NCI-H146 treated with DMSO at 0.1 percent for 48 hours (cell line): ENCODE measurements at regions not wholly inside any gene's neighbourhood (a gene's known extent, or its start where the extent isn't known, plus 50 kb on each side); places are given as distances from the start of the nearest gene placed in this dataset.
"Not testable (repeated sequence)": the region's sequence is repeated elsewhere in the genome, so short reads cannot be mapped to it uniquely, and the experiment has no call there.

ENCODE experiments used
- DNase-seq: peaks from one replicate; lab custom pipeline; 2025; ENCODE audit not compliant: unreplicated experiment; lab: John Stamatoyannopoulos, UW

GRCh38 chr5:36778336-36778735 lies 98.2 kb upstream of the NIPBL start:
- DNase-seq: no peak

- DNase-seq: not testable (repeated sequence)
Observed at GRCh38 chr5:36782612-36783011, 94.0 kb upstream of the NIPBL start.

GRCh38 chr5:36786448-36787012 lies 90.0 kb upstream of the NIPBL start:
- no peak for DNase-seq

GRCh38 chr5:36787365-36788093 lies 89.0 kb upstream of the NIPBL start:
- no peak for DNase-seq

GRCh38 chr5:36790847-36791246 lies 85.7 kb upstream of the NIPBL start:
- no peak for DNase-seq

- no peak for DNase-seq
Observed at GRCh38 chr5:36792560-36793180, 83.9 kb upstream of the NIPBL start.

- DNase-seq: no peak
Observed at GRCh38 chr5:36795366-36795765, 81.2 kb upstream of the NIPBL start.

- DNase-seq: no peak
Observed at GRCh38 chr5:36796155-36796554, 80.4 kb upstream of the NIPBL start.

- no peak for DNase-seq
Observed at GRCh38 chr5:36801523-36801922, 75.0 kb upstream of the NIPBL start.

- no peak for DNase-seq
Observed at GRCh38 chr5:36802187-36802586, 74.4 kb upstream of the NIPBL start.

GRCh38 chr5:36813249-36813648 lies 63.3 kb upstream of the NIPBL start:
- DNase-seq: not testable (repeated sequence)

- no peak for DNase-seq
Observed at GRCh38 chr5:36815871-36816270, 60.7 kb upstream of the NIPBL start.

GRCh38 chr5:36820900-36821299 lies 55.7 kb upstream of the NIPBL start:
- no peak for DNase-seq

- DNase-seq: no peak
Observed at GRCh38 chr5:36826694-36827093, 49.9 kb upstream of the NIPBL start.
